ENCODE measurements at regions not wholly inside any gene's neighbourhood (a gene's known extent, or its start where the extent isn't known, plus 50 kb on each side); places are given as distances from the start of the nearest gene placed in this dataset.

DNA sequence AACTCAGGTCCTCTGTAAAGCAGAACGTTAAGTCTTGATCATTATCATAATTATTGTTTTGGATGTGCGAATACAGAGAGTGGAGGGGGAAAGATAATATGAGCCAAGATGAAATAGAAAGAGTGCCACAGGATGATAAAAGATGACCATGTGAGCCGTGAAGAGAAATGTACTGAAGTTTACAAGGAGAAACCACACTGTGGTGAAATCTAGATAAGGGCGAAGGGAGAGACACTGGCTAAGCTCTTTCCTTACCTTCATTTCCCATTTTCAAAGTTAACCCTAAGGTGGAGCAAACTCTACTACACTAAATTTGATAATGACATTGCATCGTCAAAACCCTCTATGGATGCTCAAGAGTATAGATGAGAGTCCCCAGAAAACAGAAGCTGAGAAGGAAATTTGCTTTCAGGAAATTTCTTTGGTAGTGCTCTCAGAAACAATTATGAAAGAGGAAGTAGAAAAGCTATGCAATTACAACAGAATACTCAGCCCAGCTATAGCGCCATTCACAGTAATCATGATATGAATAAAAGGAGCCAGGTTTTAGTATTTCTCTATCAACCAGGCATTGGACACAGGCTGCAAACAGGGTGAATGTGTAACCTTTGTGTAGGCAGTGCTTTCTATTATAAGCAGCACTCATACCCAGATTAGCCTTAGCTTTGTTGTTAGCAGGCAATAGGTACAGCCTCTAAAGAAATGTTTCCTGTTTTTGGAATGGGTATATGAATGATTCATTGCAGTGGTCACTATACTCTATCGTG lies 1080.7 kb downstream of the GRIK2 start:
- H3K79me2 ChIP-seq (ENCODE audit: insufficient read depth): no peaks in the 10 kb centered on the region
- no peak for DNase-seq
- ChIA-PET POLR2A (no interaction called here), CTCF (no interaction called here)
- no peaks in the 10 kb centered on the region for H3K9me3 ChIP-seq
- H3K36me3 ChIP-seq (replicated peaks in 1 of 2; ENCODE audit: control insufficient read depth in 1 of 2, insufficient read depth in 2 of 2, low read length in 1 of 2): no peaks in the 10 kb centered on the region
- WGBS (ENCODE audit: low lambda C conversion rate): 42% methylated on average over 7 of the region's 7 CpGs
- no peaks in the 10 kb centered on the region for H3K27me3 ChIP-seq (ENCODE audit: insufficient read depth)
- H3K27ac ChIP-seq (ENCODE audit: low read depth in 2 of 2, low read length in 1 of 2): no peak overlapping the region
- no peak overlapping the region for H3K9ac ChIP-seq
- no peaks in the 10 kb centered on the region for H3K9me2 ChIP-seq
- H4K20me1 ChIP-seq (ENCODE audit: insufficient read depth): no peaks in the 10 kb centered on the region
- no peak for TF ChIP-seq FOXM1 (IDR thresholded peaks at IDR 0.05; ENCODE audit: low read depth)
- H2AFZ ChIP-seq (ENCODE audit: low read depth): no peak overlapping the region
- no peaks in the 10 kb centered on the region for H3F3A ChIP-seq (replicated peaks; ENCODE audit: insufficient read depth)
- no peak overlapping the region for H3K4me3 ChIP-seq (ENCODE audit: low read depth in 2 of 2, low read length in 1 of 2)
- H3K4me2 ChIP-seq: no peak overlapping the region
- no peaks in the 10 kb centered on the region for H3K4me1 ChIP-seq (ENCODE audit: control insufficient read depth in 1 of 2, insufficient read depth in 2 of 2, low read depth in 1 of 2, low read length in 1 of 2)

DNA sequence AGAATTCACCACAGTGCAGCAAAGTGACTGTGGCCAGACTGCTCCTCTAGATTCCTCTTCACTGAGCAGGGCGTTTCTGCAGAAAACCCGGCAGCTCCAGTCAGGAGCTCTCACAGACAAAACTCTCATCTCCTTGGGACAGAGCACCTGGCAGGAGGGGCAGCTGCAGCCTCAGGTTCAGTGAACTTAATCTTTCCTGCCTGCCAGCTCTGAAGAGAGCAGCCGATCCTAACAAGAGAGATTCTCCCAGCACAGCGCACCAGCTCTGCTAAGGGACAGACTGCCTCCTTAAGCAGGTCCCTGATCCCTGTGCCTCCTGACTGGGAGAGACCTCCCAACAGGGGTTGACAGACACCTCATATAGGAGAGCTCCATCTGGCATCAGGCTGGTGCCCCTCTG lies 1065.5 kb downstream of the GRIK2 start:
- Histone ChIP-seq H3K9me3 (no peaks in the 10 kb centered on the region), H3K36me3 (replicated peaks in 1 of 2; ENCODE audit: control insufficient read depth in 1 of 2, insufficient read depth in 2 of 2, low read length in 1 of 2) (no peaks in the 10 kb centered on the region), H2AFZ (ENCODE audit: low read depth) (no peak overlapping the region), H3K27ac (ENCODE audit: low read depth in 2 of 2, low read length in 1 of 2) (no peak overlapping the region), H3K4me2 (no peak overlapping the region), H3K4me1 (ENCODE audit: control insufficient read depth in 1 of 2, insufficient read depth in 2 of 2, low read depth in 1 of 2, low read length in 1 of 2) (no peaks in the 10 kb centered on the region), H3K9ac (no peak overlapping the region), H3K4me3 (ENCODE audit: low read depth in 2 of 2, low read length in 1 of 2) (no peak overlapping the region), H3K79me2 (ENCODE audit: insufficient read depth) (no peaks in the 10 kb centered on the region), H3K27me3 (ENCODE audit: insufficient read depth) (no peaks in the 10 kb centered on the region), H4K20me1 (ENCODE audit: insufficient read depth) (no peaks in the 10 kb centered on the region), H3K9me2 (no peaks in the 10 kb centered on the region), H3F3A (replicated peaks; ENCODE audit: insufficient read depth) (no peaks in the 10 kb centered on the region)
- ChIA-PET CTCF (no interaction called here), POLR2A (no interaction called here)
- TF ChIP-seq NFIC (IDR thresholded peaks at IDR 0.05; ENCODE audit: borderline replicate concordance) (no peak), JUND (IDR thresholded peaks at IDR 0.05) (no peak), FOXJ3 (CRISPR knock-in tag; IDR thresholded peaks at IDR 0.05) (no peak), RAD21 (IDR thresholded peaks at IDR 0.05; ENCODE audit: low read length) (no peak), TEAD4 (IDR thresholded peaks at IDR 0.05; ENCODE audit: borderline replicate concordance, insufficient read depth) (no peak), GATA2 (CRISPR knock-in tag; IDR thresholded peaks at IDR 0.05) (no peak), EZH2phosphoT487 (IDR thresholded peaks at IDR 0.05; ENCODE audit: borderline replicate concordance, low read depth) (no peak), TCF12 (IDR thresholded peaks at IDR 0.05) (no peak), EP300 (IDR thresholded peaks at IDR 0.05; ENCODE audit: borderline replicate concordance in 1 of 2, low read depth in 1 of 2, low read length in 1 of 2) (no peak), GABPA (IDR thresholded peaks at IDR 0.05; ENCODE audit: low read depth) (no peak)
- TF ChIP-seq, protein P1, sequence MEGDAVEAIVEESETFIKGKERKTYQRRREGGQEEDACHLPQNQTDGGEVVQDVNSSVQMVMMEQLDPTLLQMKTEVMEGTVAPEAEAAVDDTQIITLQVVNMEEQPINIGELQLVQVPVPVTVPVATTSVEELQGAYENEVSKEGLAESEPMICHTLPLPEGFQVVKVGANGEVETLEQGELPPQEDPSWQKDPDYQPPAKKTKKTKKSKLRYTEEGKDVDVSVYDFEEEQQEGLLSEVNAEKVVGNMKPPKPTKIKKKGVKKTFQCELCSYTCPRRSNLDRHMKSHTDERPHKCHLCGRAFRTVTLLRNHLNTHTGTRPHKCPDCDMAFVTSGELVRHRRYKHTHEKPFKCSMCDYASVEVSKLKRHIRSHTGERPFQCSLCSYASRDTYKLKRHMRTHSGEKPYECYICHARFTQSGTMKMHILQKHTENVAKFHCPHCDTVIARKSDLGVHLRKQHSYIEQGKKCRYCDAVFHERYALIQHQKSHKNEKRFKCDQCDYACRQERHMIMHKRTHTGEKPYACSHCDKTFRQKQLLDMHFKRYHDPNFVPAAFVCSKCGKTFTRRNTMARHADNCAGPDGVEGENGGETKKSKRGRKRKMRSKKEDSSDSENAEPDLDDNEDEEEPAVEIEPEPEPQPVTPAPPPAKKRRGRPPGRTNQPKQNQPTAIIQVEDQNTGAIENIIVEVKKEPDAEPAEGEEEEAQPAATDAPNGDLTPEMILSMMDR (IDR thresholded peaks at IDR 0.05): no peak
- TF ChIP-seq, protein P2, sequence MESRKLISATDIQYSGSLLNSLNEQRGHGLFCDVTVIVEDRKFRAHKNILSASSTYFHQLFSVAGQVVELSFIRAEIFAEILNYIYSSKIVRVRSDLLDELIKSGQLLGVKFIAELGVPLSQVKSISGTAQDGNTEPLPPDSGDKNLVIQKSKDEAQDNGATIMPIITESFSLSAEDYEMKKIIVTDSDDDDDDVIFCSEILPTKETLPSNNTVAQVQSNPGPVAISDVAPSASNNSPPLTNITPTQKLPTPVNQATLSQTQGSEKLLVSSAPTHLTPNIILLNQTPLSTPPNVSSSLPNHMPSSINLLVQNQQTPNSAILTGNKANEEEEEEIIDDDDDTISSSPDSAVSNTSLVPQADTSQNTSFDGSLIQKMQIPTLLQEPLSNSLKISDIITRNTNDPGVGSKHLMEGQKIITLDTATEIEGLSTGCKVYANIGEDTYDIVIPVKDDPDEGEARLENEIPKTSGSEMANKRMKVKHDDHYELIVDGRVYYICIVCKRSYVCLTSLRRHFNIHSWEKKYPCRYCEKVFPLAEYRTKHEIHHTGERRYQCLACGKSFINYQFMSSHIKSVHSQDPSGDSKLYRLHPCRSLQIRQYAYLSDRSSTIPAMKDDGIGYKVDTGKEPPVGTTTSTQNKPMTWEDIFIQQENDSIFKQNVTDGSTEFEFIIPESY (IDR thresholded peaks at IDR 0.05; ENCODE audit: borderline replicate concordance, low read depth): no peak
- TF ChIP-seq, protein P3, sequence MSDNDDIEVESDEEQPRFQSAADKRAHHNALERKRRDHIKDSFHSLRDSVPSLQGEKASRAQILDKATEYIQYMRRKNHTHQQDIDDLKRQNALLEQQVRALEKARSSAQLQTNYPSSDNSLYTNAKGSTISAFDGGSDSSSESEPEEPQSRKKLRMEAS (IDR thresholded peaks at IDR 0.05; ENCODE audit: low read depth): no peak
- TF ChIP-seq, protein P4, sequence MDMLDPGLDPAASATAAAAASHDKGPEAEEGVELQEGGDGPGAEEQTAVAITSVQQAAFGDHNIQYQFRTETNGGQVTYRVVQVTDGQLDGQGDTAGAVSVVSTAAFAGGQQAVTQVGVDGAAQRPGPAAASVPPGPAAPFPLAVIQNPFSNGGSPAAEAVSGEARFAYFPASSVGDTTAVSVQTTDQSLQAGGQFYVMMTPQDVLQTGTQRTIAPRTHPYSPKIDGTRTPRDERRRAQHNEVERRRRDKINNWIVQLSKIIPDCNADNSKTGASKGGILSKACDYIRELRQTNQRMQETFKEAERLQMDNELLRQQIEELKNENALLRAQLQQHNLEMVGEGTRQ (IDR thresholded peaks at IDR 0.05; ENCODE audit: borderline replicate concordance, low read depth, low read length): no peak
- TF ChIP-seq, protein P5, sequence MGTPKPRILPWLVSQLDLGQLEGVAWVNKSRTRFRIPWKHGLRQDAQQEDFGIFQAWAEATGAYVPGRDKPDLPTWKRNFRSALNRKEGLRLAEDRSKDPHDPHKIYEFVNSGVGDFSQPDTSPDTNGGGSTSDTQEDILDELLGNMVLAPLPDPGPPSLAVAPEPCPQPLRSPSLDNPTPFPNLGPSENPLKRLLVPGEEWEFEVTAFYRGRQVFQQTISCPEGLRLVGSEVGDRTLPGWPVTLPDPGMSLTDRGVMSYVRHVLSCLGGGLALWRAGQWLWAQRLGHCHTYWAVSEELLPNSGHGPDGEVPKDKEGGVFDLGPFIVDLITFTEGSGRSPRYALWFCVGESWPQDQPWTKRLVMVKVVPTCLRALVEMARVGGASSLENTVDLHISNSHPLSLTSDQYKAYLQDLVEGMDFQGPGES (IDR thresholded peaks at IDR 0.05; ENCODE audit: low read depth, low read length): no peak
- no peak for DNase-seq
- WGBS (ENCODE audit: low lambda C conversion rate): 50% methylated on average over 2 of the region's 4 CpGs
